ENCODE measurements at regions not wholly inside any gene's neighbourhood (a gene's known extent, or its start where the extent isn't known, plus 50 kb on each side); places are given as distances from the start of the nearest gene placed in this dataset.

DNA sequence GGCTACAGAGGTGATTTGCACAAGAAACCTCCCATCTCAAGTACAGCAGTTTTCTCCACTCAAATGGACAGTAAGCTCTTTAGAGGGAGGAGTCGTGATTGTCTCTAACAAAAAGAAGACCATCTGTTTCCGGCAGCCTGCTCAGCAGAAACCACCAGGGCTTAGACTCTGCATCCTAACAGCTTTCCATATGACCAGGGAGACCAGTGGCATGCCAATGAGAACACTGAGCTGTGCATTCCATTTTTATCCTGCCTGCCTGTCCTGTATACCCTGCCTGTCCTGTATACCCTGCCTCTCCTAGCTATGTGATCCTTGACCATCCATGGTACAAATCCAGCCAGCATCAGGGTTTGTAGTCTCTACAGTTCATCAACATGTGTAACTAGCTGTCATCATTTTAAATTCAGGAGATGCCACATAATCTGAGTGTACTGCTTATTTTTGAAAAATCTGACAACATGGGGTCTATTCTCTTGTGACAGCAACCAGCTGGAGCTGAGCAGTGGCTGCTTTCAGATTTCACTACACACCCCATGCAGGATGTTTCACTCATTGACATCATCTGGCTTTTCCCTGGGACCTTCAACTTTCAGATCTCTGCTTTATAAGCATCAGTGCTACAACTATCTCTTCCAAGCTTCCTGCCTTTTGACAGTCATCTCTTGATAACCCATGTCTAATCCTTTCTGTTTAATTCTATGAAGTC, 50.5 kb upstream of the POU2AF2 start:
- 74% methylated on average over 2 of the region's 2 CpGs for WGBS (ENCODE audit: insufficient coverage)
- Histone ChIP-seq H3K4me1 (ENCODE audit: control insufficient read depth, insufficient read depth, low read length) (no peaks in the 10 kb centered on the region), H3K27me3 (ENCODE audit: control insufficient read depth, insufficient read depth, low read length) (no peaks in the 10 kb centered on the region), H3K36me3 (ENCODE audit: control insufficient read depth, insufficient read depth, low read length) (no peaks in the 10 kb centered on the region), H3K4me3 (ENCODE audit: low read length) (no peak overlapping the region), H3K9me3 (ENCODE audit: control insufficient read depth, insufficient read depth, low read length) (no peaks in the 10 kb centered on the region), H3K27ac (ENCODE audit: low read length) (no peak overlapping the region)
- H3K36me3 Mint-ChIP-seq: no peaks in the 10 kb centered on the region
- H3K27me3 Mint-ChIP-seq (ENCODE audit: low read depth in 2 of 2): peaks cover 7 to 9% of the 10 kb centered on the region in 2 donors
- ATAC-seq (no peak), DNase-seq (no peak)
- no peaks in the 10 kb centered on the region for H3K4me1 Mint-ChIP-seq
- no peak overlapping the region for H3K4me3 Mint-ChIP-seq
- intact Hi-C loops (cut with micrococcal nuclease): no loop called here
- TF ChIP-seq, protein P1, sequence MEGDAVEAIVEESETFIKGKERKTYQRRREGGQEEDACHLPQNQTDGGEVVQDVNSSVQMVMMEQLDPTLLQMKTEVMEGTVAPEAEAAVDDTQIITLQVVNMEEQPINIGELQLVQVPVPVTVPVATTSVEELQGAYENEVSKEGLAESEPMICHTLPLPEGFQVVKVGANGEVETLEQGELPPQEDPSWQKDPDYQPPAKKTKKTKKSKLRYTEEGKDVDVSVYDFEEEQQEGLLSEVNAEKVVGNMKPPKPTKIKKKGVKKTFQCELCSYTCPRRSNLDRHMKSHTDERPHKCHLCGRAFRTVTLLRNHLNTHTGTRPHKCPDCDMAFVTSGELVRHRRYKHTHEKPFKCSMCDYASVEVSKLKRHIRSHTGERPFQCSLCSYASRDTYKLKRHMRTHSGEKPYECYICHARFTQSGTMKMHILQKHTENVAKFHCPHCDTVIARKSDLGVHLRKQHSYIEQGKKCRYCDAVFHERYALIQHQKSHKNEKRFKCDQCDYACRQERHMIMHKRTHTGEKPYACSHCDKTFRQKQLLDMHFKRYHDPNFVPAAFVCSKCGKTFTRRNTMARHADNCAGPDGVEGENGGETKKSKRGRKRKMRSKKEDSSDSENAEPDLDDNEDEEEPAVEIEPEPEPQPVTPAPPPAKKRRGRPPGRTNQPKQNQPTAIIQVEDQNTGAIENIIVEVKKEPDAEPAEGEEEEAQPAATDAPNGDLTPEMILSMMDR (IDR thresholded peaks at IDR 0.05): no peak
- H3K27ac Mint-ChIP-seq: no peak overlapping the region
- peaks cover 0 to 2% of the 10 kb centered on the region in 2 donors for H3K9me3 Mint-ChIP-seq

DNA sequence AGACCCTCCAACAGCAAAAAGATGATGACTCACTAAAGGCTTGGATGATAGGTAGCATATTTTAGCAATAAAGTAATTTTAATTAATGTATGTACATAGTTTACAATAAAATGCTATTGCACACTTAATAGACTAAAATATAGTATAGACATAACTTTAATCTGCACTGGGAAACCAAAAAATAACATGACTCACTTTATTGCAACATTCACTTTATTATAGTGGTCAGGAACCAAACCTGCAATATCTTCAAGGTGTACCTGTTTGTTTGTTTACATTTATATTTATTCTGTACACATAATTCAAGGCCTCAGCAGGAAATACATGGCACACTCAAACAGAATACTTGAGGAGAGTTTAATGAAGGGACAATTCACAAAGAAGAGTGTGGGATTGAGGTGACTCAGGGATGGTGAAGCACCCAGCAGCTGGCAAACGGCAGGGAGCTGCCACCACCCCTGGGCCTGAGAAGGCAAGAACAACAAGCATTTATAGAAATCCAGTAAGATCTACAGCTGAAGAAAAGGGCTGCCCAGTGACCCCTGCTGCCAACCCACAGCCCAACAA, 51.5 kb upstream of the POU2AF2 start:
- Mint-ChIP-seq H3K9me3 (peaks cover 0 to 2% of the 10 kb centered on the region in 2 donors), H3K4me3 (no peak overlapping the region), H3K36me3 (no peaks in the 10 kb centered on the region), H3K4me1 (no peaks in the 10 kb centered on the region), H3K27me3 (ENCODE audit: low read depth in 2 of 2) (peaks cover 0 to 6% of the 10 kb centered on the region in 2 donors), H3K27ac (no peak overlapping the region)
- 88% methylated on average over 1 of the region's 1 CpG for WGBS (ENCODE audit: insufficient coverage)
- DNase-seq (no peak), ATAC-seq (no peak)
- Histone ChIP-seq H3K4me3 (ENCODE audit: low read length) (no peak overlapping the region), H3K4me1 (ENCODE audit: control insufficient read depth, insufficient read depth, low read length) (no peaks in the 10 kb centered on the region), H3K36me3 (ENCODE audit: control insufficient read depth, insufficient read depth, low read length) (no peaks in the 10 kb centered on the region), H3K27ac (ENCODE audit: low read length) (no peak overlapping the region), H3K9me3 (ENCODE audit: control insufficient read depth, insufficient read depth, low read length) (no peaks in the 10 kb centered on the region), H3K27me3 (ENCODE audit: control insufficient read depth, insufficient read depth, low read length) (no peaks in the 10 kb centered on the region)
- TF ChIP-seq, protein P1 (IDR thresholded peaks at IDR 0.05): no peak
- intact Hi-C loops (cut with micrococcal nuclease): no loop called here

DNA sequence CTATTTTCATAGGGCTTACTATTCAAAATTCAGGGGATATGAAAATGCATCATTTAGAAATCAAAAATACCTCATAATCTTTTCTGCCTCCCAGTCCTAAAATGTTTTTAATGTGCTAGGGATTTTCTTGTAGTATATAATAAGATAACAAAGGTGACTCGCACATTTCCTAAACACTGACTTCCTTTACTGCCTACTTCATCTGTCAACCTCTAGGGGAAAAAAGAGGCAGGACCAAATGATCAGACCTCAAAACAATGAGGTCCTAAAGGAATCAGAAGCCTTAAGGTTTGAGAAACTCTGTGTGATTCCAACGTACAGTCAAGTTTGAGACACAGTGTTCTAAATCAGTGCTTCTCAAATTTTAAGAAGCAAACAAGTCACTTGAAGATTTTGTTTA, 56.1 kb upstream of the POU2AF2 start:
- no peak for ATAC-seq
- Mint-ChIP-seq H3K27ac (no peak overlapping the region), H3K27me3 (ENCODE audit: low read depth in 2 of 2) (peaks cover 3 to 16% of the 10 kb centered on the region in 2 donors), H3K4me3 (no peak overlapping the region), H3K9me3 (peaks cover 0 to 2% of the 10 kb centered on the region in 2 donors), H3K4me1 (no peaks in the 10 kb centered on the region), H3K36me3 (no peaks in the 10 kb centered on the region)
- 84% methylated on average over 1 of the region's 2 CpGs for WGBS (ENCODE audit: insufficient coverage)
- H3K9me3 ChIP-seq (ENCODE audit: control insufficient read depth, insufficient read depth, low read length): no peaks in the 10 kb centered on the region
- no peaks in the 10 kb centered on the region for H3K27me3 ChIP-seq (ENCODE audit: control insufficient read depth, insufficient read depth, low read length)
- TF ChIP-seq, protein P1 (IDR thresholded peaks at IDR 0.05): no peak
- H3K36me3 ChIP-seq (ENCODE audit: control insufficient read depth, insufficient read depth, low read length): no peaks in the 10 kb centered on the region
- H3K27ac ChIP-seq (ENCODE audit: low read length): no peak overlapping the region
- no peak for DNase-seq
- intact Hi-C loops (cut with micrococcal nuclease): no loop called here
- H3K4me1 ChIP-seq (ENCODE audit: control insufficient read depth, insufficient read depth, low read length): no peaks in the 10 kb centered on the region
- no peak overlapping the region for H3K4me3 ChIP-seq (ENCODE audit: low read length)
